ENCODE measurements at regions not wholly inside any gene's neighbourhood (a gene's known extent, or its start where the extent isn't known, plus 50 kb on each side); places are given as distances from the start of the nearest gene placed in this dataset.

- intact Hi-C loops (cut with micrococcal nuclease), result no loop called here
- H3K9me2 ChIP-seq (replicated peaks; ENCODE audit: low read length), result no peaks in the 10 kb centered on the region
- no peak overlapping the region for H3K9ac ChIP-seq (ENCODE audit: low read length)
- ATAC-seq (no peak), DNase-seq (no peak)
- CTCF ChIA-PET, result no interaction called here
- no TSS peak for BruUV-seq (replicated peaks)
- no peaks in the 10 kb centered on the region for H3K27me3 ChIP-seq (ENCODE audit: low read length)
- POLR2A ChIA-PET (ENCODE audit: unreplicated experiment), result no interaction called here
- H3F3A ChIP-seq (ENCODE audit: low read length, unreplicated experiment), result no peaks in the 10 kb centered on the region
- H2AFZ ChIP-seq (ENCODE audit: low read length), result no peak overlapping the region
- H3K4me3 ChIP-seq (ENCODE audit: low read length), result no peak overlapping the region
- TF ChIP-seq EZH2phosphoT487 (IDR thresholded peaks at IDR 0.05; ENCODE audit: borderline replicate concordance, low read length) (no peak), EZH2 (IDR thresholded peaks at IDR 0.05; ENCODE audit: low read length, unreplicated experiment) (no peak), CTCF (conservative IDR thresholded peaks at IDR 0.05; ENCODE audit: low read depth, low read length) (no peak)
- no peak overlapping the region for H3K27ac ChIP-seq (ENCODE audit: low read length)
- no peaks in the 10 kb centered on the region for H3K9me3 ChIP-seq (ENCODE audit: low read length)
- no peaks in the 10 kb centered on the region for H4K20me1 ChIP-seq (ENCODE audit: low read length)
- H3K36me3 ChIP-seq (ENCODE audit: low read depth, low read length), result no peaks in the 10 kb centered on the region
- no peaks in the 10 kb centered on the region for H3K79me2 ChIP-seq (ENCODE audit: low read length)
- H3K4me2 ChIP-seq (ENCODE audit: low read length), result no peak overlapping the region
- no peaks in the 10 kb centered on the region for H3K4me1 ChIP-seq (ENCODE audit: insufficient read depth, low read length)
Observed at GRCh38 chr4:137076908-137077307, 455.4 kb downstream of the PCDH18 start.

GRCh38 chr4:137075586-137075985 lies 456.7 kb downstream of the PCDH18 start:
- no TSS peak for BruUV-seq (replicated peaks)
- intact Hi-C loops (cut with micrococcal nuclease), result no loop called here
- Histone ChIP-seq H3K27me3 (ENCODE audit: low read length) (no peaks in the 10 kb centered on the region), H4K20me1 (ENCODE audit: low read length) (no peaks in the 10 kb centered on the region), H2AFZ (ENCODE audit: low read length) (no peak overlapping the region), H3K9ac (ENCODE audit: low read length) (no peak overlapping the region), H3K4me2 (ENCODE audit: low read length) (no peak overlapping the region), H3K27ac (ENCODE audit: low read length) (no peak overlapping the region), H3K4me3 (ENCODE audit: low read length) (no peak overlapping the region), H3F3A (ENCODE audit: low read length, unreplicated experiment) (no peaks in the 10 kb centered on the region), H3K9me3 (ENCODE audit: low read length) (no peaks in the 10 kb centered on the region), H3K36me3 (ENCODE audit: low read depth, low read length) (no peaks in the 10 kb centered on the region), H3K9me2 (replicated peaks; ENCODE audit: low read length) (no peaks in the 10 kb centered on the region), H3K79me2 (ENCODE audit: low read length) (no peaks in the 10 kb centered on the region), H3K4me1 (ENCODE audit: insufficient read depth, low read length) (no peaks in the 10 kb centered on the region)
- ChIA-PET CTCF (no interaction called here), POLR2A (ENCODE audit: unreplicated experiment) (no interaction called here)
- no peak for DNase-seq
- ATAC-seq, result no peak
- no peak for TF ChIP-seq EZH2 (IDR thresholded peaks at IDR 0.05; ENCODE audit: low read length, unreplicated experiment)
- no peak for TF ChIP-seq EZH2phosphoT487 (IDR thresholded peaks at IDR 0.05; ENCODE audit: borderline replicate concordance, low read length)
- no peak for TF ChIP-seq CTCF (conservative IDR thresholded peaks at IDR 0.05; ENCODE audit: low read depth, low read length)

GRCh38 chr4:137070614-137071013 lies 461.7 kb downstream of the PCDH18 start:
- Histone ChIP-seq H3K79me2 (ENCODE audit: low read length) (no peaks in the 10 kb centered on the region), H3K4me2 (ENCODE audit: low read length) (no peak overlapping the region), H4K20me1 (ENCODE audit: low read length) (no peaks in the 10 kb centered on the region), H3F3A (ENCODE audit: low read length, unreplicated experiment) (no peaks in the 10 kb centered on the region), H3K4me3 (ENCODE audit: low read length) (no peak overlapping the region), H3K27ac (ENCODE audit: low read length) (no peak overlapping the region), H3K9ac (ENCODE audit: low read length) (no peak overlapping the region), H3K36me3 (ENCODE audit: low read depth, low read length) (no peaks in the 10 kb centered on the region), H2AFZ (ENCODE audit: low read length) (no peak overlapping the region), H3K4me1 (ENCODE audit: insufficient read depth, low read length) (no peaks in the 10 kb centered on the region), H3K9me2 (replicated peaks; ENCODE audit: low read length) (no peaks in the 10 kb centered on the region), H3K27me3 (ENCODE audit: low read length) (no peaks in the 10 kb centered on the region), H3K9me3 (ENCODE audit: low read length) (no peaks in the 10 kb centered on the region)
- no peak for DNase-seq
- ATAC-seq, result no peak
- BruUV-seq (replicated peaks), result no TSS peak
- ChIA-PET POLR2A (ENCODE audit: unreplicated experiment) (no interaction called here), CTCF (no interaction called here)
- TF ChIP-seq CTCF (conservative IDR thresholded peaks at IDR 0.05; ENCODE audit: low read depth, low read length) (no peak), EZH2phosphoT487 (IDR thresholded peaks at IDR 0.05; ENCODE audit: borderline replicate concordance, low read length) (no peak), EZH2 (IDR thresholded peaks at IDR 0.05; ENCODE audit: low read length, unreplicated experiment) (no peak)
- intact Hi-C loops (cut with micrococcal nuclease), result no loop called here
